ENCODE measurements at regions not wholly inside any gene's neighbourhood (a gene's known extent, or its start where the extent isn't known, plus 50 kb on each side); places are given as distances from the start of the nearest gene placed in this dataset.
"Not testable (repeated sequence)": the region's sequence is repeated elsewhere in the genome, so short reads cannot be mapped to it uniquely, and the experiment has no call there.

GRCh38 chr17:68169165-68169821 is 78.5 kb upstream of the AMZ2 start:
- not testable (repeated sequence) for TF ChIP-seq ELF1 (IDR thresholded peaks at IDR 0.05); CTCF (IDR thresholded peaks at IDR 0.05); MAX (IDR thresholded peaks at IDR 0.05; ENCODE audit: low read depth); TEAD4 (IDR thresholded peaks at IDR 0.05; ENCODE audit: borderline replicate concordance, insufficient read depth); NRF1 (IDR thresholded peaks at IDR 0.05; ENCODE audit: low read depth, low read length); SMC3 (IDR thresholded peaks at IDR 0.05; ENCODE audit: low read depth, low read length); GABPA (IDR thresholded peaks at IDR 0.05; ENCODE audit: low read depth); CHD2 (IDR thresholded peaks at IDR 0.05; ENCODE audit: low read length, partially characterized antibody); REST (IDR thresholded peaks at IDR 0.05; ENCODE audit: low read depth, low read length); TAF1 (IDR thresholded peaks at IDR 0.05; ENCODE audit: borderline replicate concordance, low read depth, low read length); ZBTB33 (IDR thresholded peaks at IDR 0.05; ENCODE audit: borderline replicate concordance, low read depth)

Data from SK-N-SH (cell line).